CD4-positive, alpha-beta memory T cell (primary cell): ENCODE measurements at regions not wholly inside any gene's neighbourhood (a gene's known extent, or its start where the extent isn't known, plus 50 kb on each side); places are given as distances from the start of the nearest gene placed in this dataset.

Experiments
- CTCF ChIA-PET: fragments of 350-600 bp; sonication (Branson Sonifier 250); formaldehyde crosslinking; loops from one replicate; lab custom pipeline; 2021; ENCODE audit warnings: inconsistent platforms; ENCODE audit not compliant: partially characterized antibody; lab: Charles Lee
- POLR2A ChIA-PET: fragments of 350-600 bp; sonication (Branson Sonifier 250); formaldehyde crosslinking; loops from one replicate; lab custom pipeline; 2021; ENCODE audit not compliant: partially characterized antibody; lab: Charles Lee
- DNase-seq, 5 donors: peaks; one replicate each; pipeline versions ENCODE4 v3.0.0 to v3.0.0-alpha.2; 2020 to 2022; ENCODE audit warnings: mixed read lengths in 1 of 5
- H3K27ac ChIP-seq: one replicate; pipeline ENCODE4 v1.7.0; 2013; ENCODE audit warnings: low read depth, low read length
- H3K27me3 ChIP-seq: 2 replicates; pipeline ENCODE4 v1.7.0; 2013; ENCODE audit warnings: mild to moderate bottlenecking, low read length, moderate library complexity; ENCODE audit not compliant: insufficient read depth
- H3K36me3 ChIP-seq: 2 replicates; pipeline ENCODE4 v1.7.0; 2013; ENCODE audit warnings: mild to moderate bottlenecking, low read length, moderate library complexity; ENCODE audit not compliant: insufficient read depth
- H3K4me1 ChIP-seq: 2 replicates; pipeline ENCODE4 v1.7.0; 2013; ENCODE audit warnings: mild to moderate bottlenecking, low read length, moderate library complexity; ENCODE audit not compliant: insufficient read depth
- H3K4me3 ChIP-seq, 2 donors: one replicate each; pipeline ENCODE4 v1.7.0; 2013; ENCODE audit warnings: low read length in 2 of 2, mild to moderate bottlenecking in 1 of 2
- H3K9me3 ChIP-seq, 2 donors: one replicate each; pipeline ENCODE4 v1.7.0; 2013; ENCODE audit warnings: low read length in 2 of 2, control low read depth in 1 of 2; ENCODE audit not compliant: control insufficient read depth in 1 of 2
- H3K27ac Mint-ChIP-seq, 7 donors: one replicate each; pipeline ENCODE4 v1.8.0; 2020 to 2021; ENCODE audit warnings: mixed read lengths in 7 of 7, mild to moderate bottlenecking in 6 of 7, inconsistent platforms in 3 of 7, moderate library complexity in 3 of 7
- H3K27me3 Mint-ChIP-seq, 2 donors: one replicate each; pipeline ENCODE4 v1.8.0; 2020 to 2021; ENCODE audit warnings: mixed read lengths in 2 of 2
- H3K36me3 Mint-ChIP-seq, 2 donors: one replicate each; pipeline ENCODE4 v1.8.0; 2020 to 2021; ENCODE audit warnings: mixed read lengths in 2 of 2, inconsistent platforms in 1 of 2, mild to moderate bottlenecking in 1 of 2
- H3K4me1 Mint-ChIP-seq, 4 donors: one replicate each; pipeline ENCODE4 v1.8.0; 2020 to 2021; ENCODE audit warnings: mixed read lengths in 4 of 4, mild to moderate bottlenecking in 1 of 4
- H3K4me3 Mint-ChIP-seq, 8 donors: one replicate each; pipeline ENCODE4 v1.8.0; 2020 to 2021; ENCODE audit warnings: mixed read lengths in 8 of 8, mild to moderate bottlenecking in 7 of 8, moderate library complexity in 6 of 8, inconsistent platforms in 3 of 8
- H3K9me3 Mint-ChIP-seq, 8 donors: one replicate each; pipeline ENCODE4 v1.8.0; 2020 to 2021; ENCODE audit warnings: mixed read lengths in 8 of 8, mild to moderate bottlenecking in 5 of 8, inconsistent platforms in 3 of 8, moderate library complexity in 1 of 8
- intact Hi-C: fragments of 100-400 bp; cut with micrococcal nuclease; formaldehyde crosslinking; loops from one replicate; pipeline ENCODE4 v1.15.1; 2023

- no peak overlapping the region for H3K4me3 Mint-ChIP-seq
- no peak overlapping the region for H3K27ac Mint-ChIP-seq
Measured at GRCh38 chr12:41941079-41941478, 203.6 kb downstream of the GXYLT1 start.

GRCh38 chr12:41940571-41940970 lies 204.1 kb downstream of the GXYLT1 start:
- Histone ChIP-seq H3K36me3 (no peaks in the 10 kb centered on the region), H3K27ac (no peak overlapping the region), H3K4me3 (no peak overlapping the region), H3K4me1 (no peaks in the 10 kb centered on the region), H3K27me3 (no peaks in the 10 kb centered on the region), H3K9me3 (no peaks in the 10 kb centered on the region)
- Mint-ChIP-seq H3K4me1 (no peaks in the 10 kb centered on the region), H3K4me3 (no peak overlapping the region), H3K36me3 (no peaks in the 10 kb centered on the region), H3K27me3 (peaks cover 6 to 14% of the 10 kb centered on the region in 2 donors), H3K27ac (no peak overlapping the region), H3K9me3 (peaks cover 0 to 15% (median 8%) of the 10 kb centered on the region in 8 donors)
- DNase-seq, result no peak
- intact Hi-C loops, result no loop called here
- POLR2A ChIA-PET, result no interaction called here
- CTCF ChIA-PET, result no interaction called here

More at GRCh38 chr12:41941079-41941478, 203.6 kb downstream of the GXYLT1 start:
- H3K9me3 ChIP-seq, result peaks cover 0 to 1% of the 10 kb centered on the region in 2 donors
- ChIA-PET POLR2A (no interaction called here), CTCF (no interaction called here)
- H3K4me1 Mint-ChIP-seq, result no peaks in the 10 kb centered on the region
- intact Hi-C loops, result no loop called here
- peaks cover 0 to 20% (median 11%) of the 10 kb centered on the region in 8 donors for H3K9me3 Mint-ChIP-seq
- H3K36me3 ChIP-seq, result no peaks in the 10 kb centered on the region
- no peak for DNase-seq
- no peaks in the 10 kb centered on the region for H3K27me3 ChIP-seq
- no peak overlapping the region for H3K4me3 ChIP-seq
- H3K27ac ChIP-seq, result no peak overlapping the region
- no peaks in the 10 kb centered on the region for H3K4me1 ChIP-seq
- H3K36me3 Mint-ChIP-seq, result no peaks in the 10 kb centered on the region
- peaks cover 6 to 14% of the 10 kb centered on the region in 2 donors for H3K27me3 Mint-ChIP-seq

GRCh38 chr12:41936333-41936732 lies 208.3 kb downstream of the GXYLT1 start:
- H3K4me1 Mint-ChIP-seq, result peaks cover 6 to 13% (median 9%) of the 10 kb centered on the region in 4 donors

GRCh38 chr12:41935911-41936310 lies 208.8 kb downstream of the GXYLT1 start:
- ChIA-PET POLR2A (no interaction called here), CTCF (interaction anchor here (0.7 kb wide), 1 partner anchor 22 kb away, joined by 3 read pairs; no protein-coding TSS in a partner anchor)
- Histone ChIP-seq H3K4me3 (no peak overlapping the region), H3K9me3 (no peaks in the 10 kb centered on the region), H3K4me1 (peaks cover 16% of the 10 kb centered on the region), H3K27me3 (no peaks in the 10 kb centered on the region), H3K36me3 (no peaks in the 10 kb centered on the region), H3K27ac (no peak overlapping the region)
- H3K27ac Mint-ChIP-seq, result no peak overlapping the region
- no peaks in the 10 kb centered on the region for H3K36me3 Mint-ChIP-seq
- DNase-seq, result no peak
- no peak overlapping the region for H3K4me3 Mint-ChIP-seq
- peaks cover 10 to 18% (median 11%) of the 10 kb centered on the region in 4 donors for H3K4me1 Mint-ChIP-seq
- H3K9me3 Mint-ChIP-seq, result peaks cover 0 to 2% (median 0%) of the 10 kb centered on the region in 8 donors
- intact Hi-C loops, result no loop called here
- peaks cover 14 to 23% of the 10 kb centered on the region in 2 donors for H3K27me3 Mint-ChIP-seq

More at GRCh38 chr12:41936333-41936732, 208.3 kb downstream of the GXYLT1 start:
- H3K27ac ChIP-seq, result no peak overlapping the region
- CTCF ChIA-PET, result no interaction called here
- Mint-ChIP-seq H3K9me3 (peaks cover 0 to 2% (median 0%) of the 10 kb centered on the region in 8 donors), H3K27me3 (peaks cover 14 to 23% of the 10 kb centered on the region in 2 donors), H3K36me3 (no peaks in the 10 kb centered on the region), H3K4me3 (no peak overlapping the region), H3K27ac (peak overlapping the region in 1 of 7 donors; percentile 19)
- no peak for DNase-seq
- intact Hi-C loops, result no loop called here
- no peaks in the 10 kb centered on the region for H3K27me3 ChIP-seq
- peaks cover 13% of the 10 kb centered on the region for H3K4me1 ChIP-seq
- no peaks in the 10 kb centered on the region for H3K9me3 ChIP-seq
- H3K36me3 ChIP-seq, result no peaks in the 10 kb centered on the region
- POLR2A ChIA-PET, result no interaction called here
- no peak overlapping the region for H3K4me3 ChIP-seq

GRCh38 chr12:41932470-41932991 lies 212.1 kb downstream of the GXYLT1 start:
- Mint-ChIP-seq H3K9me3 (peaks cover 0 to 2% (median 0%) of the 10 kb centered on the region in 8 donors), H3K36me3 (no peaks in the 10 kb centered on the region), H3K27me3 (peaks cover 16 to 35% of the 10 kb centered on the region in 2 donors), H3K4me1 (peaks cover 14 to 27% (median 14%) of the 10 kb centered on the region in 4 donors), H3K4me3 (peak overlapping the region; percentile 66 to 89 (median 78)), H3K27ac (peak overlapping the region in 1 of 7 donors; percentile 10)
- POLR2A ChIA-PET, result no interaction called here
- intact Hi-C loops, result no loop called here
- H3K27me3 ChIP-seq, result no peaks in the 10 kb centered on the region
- DNase-seq, result no peak
- CTCF ChIA-PET, result no interaction called here
- H3K9me3 ChIP-seq, result no peaks in the 10 kb centered on the region
- H3K27ac ChIP-seq, result no peak overlapping the region
- H3K4me1 ChIP-seq, result peaks cover 21% of the 10 kb centered on the region
- no peak overlapping the region for H3K4me3 ChIP-seq
- no peaks in the 10 kb centered on the region for H3K36me3 ChIP-seq

GRCh38 chr12:41930866-41931437 lies 213.7 kb downstream of the GXYLT1 start:
- Mint-ChIP-seq H3K27ac (no peak overlapping the region), H3K27me3 (peaks cover 12 to 30% of the 10 kb centered on the region in 2 donors), H3K9me3 (peaks cover 0 to 2% (median 0%) of the 10 kb centered on the region in 8 donors), H3K36me3 (no peaks in the 10 kb centered on the region), H3K4me3 (peak overlapping the region; percentile 4 to 70 (median 51)), H3K4me1 (peaks cover 14 to 27% (median 14%) of the 10 kb centered on the region in 4 donors)
- H3K4me1 ChIP-seq, result peaks cover 21% of the 10 kb centered on the region
- POLR2A ChIA-PET, result no interaction called here
- no peaks in the 10 kb centered on the region for H3K27me3 ChIP-seq
- no peak for DNase-seq
- no peaks in the 10 kb centered on the region for H3K36me3 ChIP-seq
- CTCF ChIA-PET, result no interaction called here
- H3K27ac ChIP-seq, result no peak overlapping the region
- no peak overlapping the region for H3K4me3 ChIP-seq
- intact Hi-C loops, result no loop called here
- H3K9me3 ChIP-seq, result no peaks in the 10 kb centered on the region

- Mint-ChIP-seq H3K27me3 (peaks cover 8 to 12% of the 10 kb centered on the region in 2 donors), H3K4me3 (no peak overlapping the region), H3K36me3 (no peaks in the 10 kb centered on the region), H3K4me1 (no peaks in the 10 kb centered on the region), H3K9me3 (no peaks in the 10 kb centered on the region), H3K27ac (no peak overlapping the region)
- DNase-seq, result no peak
- H3K27ac ChIP-seq, result no peak overlapping the region
- POLR2A ChIA-PET, result no interaction called here
- intact Hi-C loops, result no loop called here
- H3K27me3 ChIP-seq, result no peaks in the 10 kb centered on the region
- CTCF ChIA-PET, result no interaction called here
- H3K9me3 ChIP-seq, result no peaks in the 10 kb centered on the region
- no peaks in the 10 kb centered on the region for H3K36me3 ChIP-seq
- H3K4me1 ChIP-seq, result no peaks in the 10 kb centered on the region
- H3K4me3 ChIP-seq, result no peak overlapping the region
Measured at GRCh38 chr12:41924111-41924510, 220.6 kb downstream of the GXYLT1 start.
